Muscle layer of colon (tissue), 2 donors: ENCODE measurements at regions not wholly inside any gene's neighbourhood (a gene's known extent, or its start where the extent isn't known, plus 50 kb on each side); places are given as distances from the start of the nearest gene placed in this dataset.
"Not testable (repeated sequence)": the region's sequence is repeated elsewhere in the genome, so short reads cannot be mapped to it uniquely, and the experiment has no call there.

Source experiments
- H3K27ac ChIP-seq: one replicate; pipeline ENCODE4 v1.7.0; 2013; ENCODE audit warnings: low read depth, mild to moderate bottlenecking, low read length, moderate library complexity
- H3K27me3 ChIP-seq, 2 donors: one replicate each; pipeline ENCODE4 v1.7.0; 2013; ENCODE audit warnings: low read length in 2 of 2, mild to moderate bottlenecking in 2 of 2; ENCODE audit not compliant: insufficient read depth in 2 of 2, control insufficient read depth in 1 of 2
- H3K36me3 ChIP-seq: one replicate; pipeline ENCODE4 v1.7.0; 2013; ENCODE audit warnings: mild to moderate bottlenecking, low read length; ENCODE audit not compliant: insufficient read depth
- H3K4me1 ChIP-seq: one replicate; pipeline ENCODE4 v1.7.0; 2013; ENCODE audit warnings: mild to moderate bottlenecking, low read length; ENCODE audit not compliant: insufficient read depth
- H3K4me3 ChIP-seq, 2 donors: one replicate each; pipeline ENCODE4 v1.7.0; 2013; ENCODE audit warnings: low read length in 2 of 2, low read depth in 1 of 2, mild to moderate bottlenecking in 1 of 2, moderate library complexity in 1 of 2
- H3K9ac ChIP-seq: one replicate; pipeline ENCODE4 v1.7.0; 2013; ENCODE audit warnings: low read length
- H3K9me3 ChIP-seq: one replicate; pipeline ENCODE4 v1.7.0; 2013; ENCODE audit warnings: mild to moderate bottlenecking, low read length
- donor health status: abdominal sarcoma.
- donor health status: Adenocarcinoma of cecum.

GRCh38 chr18:71301596-71301995 is 1012.8 kb downstream of the SOCS6 start:
- H3K9ac ChIP-seq, result no peak overlapping the region
- no peaks in the 10 kb centered on the region for H3K9me3 ChIP-seq
- H3K4me1 ChIP-seq, result no peaks in the 10 kb centered on the region
- H3K4me3 ChIP-seq, result no peak overlapping the region
- H3K27me3 ChIP-seq, result no peaks in the 10 kb centered on the region
- no peaks in the 10 kb centered on the region for H3K36me3 ChIP-seq
- no peak overlapping the region for H3K27ac ChIP-seq

- not testable (repeated sequence) for H3K36me3 ChIP-seq, H3K27me3 ChIP-seq, H3K9me3 ChIP-seq, H3K4me1 ChIP-seq, H3K9ac ChIP-seq, H3K27ac ChIP-seq, H3K4me3 ChIP-seq
Observed at GRCh38 chr18:71294201-71294600, 1005.4 kb downstream of the SOCS6 start.

DNA sequence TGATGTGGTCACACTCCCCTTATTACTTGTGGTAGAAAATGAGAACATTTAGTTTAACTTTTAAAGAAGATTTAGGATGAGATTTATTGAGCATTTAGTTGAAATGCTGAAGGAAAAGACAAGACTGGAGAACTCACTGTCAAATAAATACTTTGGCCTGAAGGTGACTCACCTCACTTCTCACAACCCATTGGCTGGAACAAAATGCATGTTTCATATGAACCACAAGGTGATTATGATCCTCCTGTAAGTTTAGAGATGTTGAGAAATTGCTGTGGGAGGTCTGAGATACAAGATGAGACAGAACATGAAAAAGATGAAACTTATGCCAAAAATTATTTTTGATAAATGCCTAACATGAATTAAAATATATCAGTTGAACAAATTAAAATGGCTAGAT is 1004.5 kb downstream of the SOCS6 start:
- no peak overlapping the region for H3K9ac ChIP-seq
- H3K27ac ChIP-seq, result no peak overlapping the region
- H3K36me3 ChIP-seq, result no peaks in the 10 kb centered on the region
- H3K27me3 ChIP-seq, result no peaks in the 10 kb centered on the region
- H3K9me3 ChIP-seq, result no peaks in the 10 kb centered on the region
- H3K4me1 ChIP-seq, result no peaks in the 10 kb centered on the region
- H3K4me3 ChIP-seq, result no peak overlapping the region

DNA sequence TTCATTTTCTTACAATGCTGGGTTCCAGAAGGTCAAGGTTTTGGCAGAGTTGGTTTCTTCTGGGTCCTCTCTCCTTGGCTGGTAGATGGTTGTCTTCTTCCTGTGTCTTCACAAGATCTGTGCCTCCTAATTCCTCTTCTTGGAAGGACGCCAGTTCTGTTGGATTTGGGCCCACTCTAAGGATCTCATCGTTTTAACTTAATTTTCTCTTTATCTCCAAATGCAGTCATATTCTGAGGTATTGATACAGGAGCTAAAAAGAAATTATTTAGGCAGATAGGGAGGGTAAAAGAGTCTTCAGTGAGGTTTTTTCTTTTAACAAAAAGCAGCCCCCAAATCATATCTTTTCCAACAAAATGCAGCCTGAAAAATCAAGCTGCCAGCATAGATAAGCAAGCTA is 998.4 kb downstream of the SOCS6 start:
- no peak overlapping the region for H3K9ac ChIP-seq
- no peak overlapping the region for H3K4me3 ChIP-seq
- no peaks in the 10 kb centered on the region for H3K9me3 ChIP-seq
- no peaks in the 10 kb centered on the region for H3K36me3 ChIP-seq
- no peaks in the 10 kb centered on the region for H3K4me1 ChIP-seq
- no peak overlapping the region for H3K27ac ChIP-seq
- H3K27me3 ChIP-seq, result no peaks in the 10 kb centered on the region

GRCh38 chr18:71252351-71252865 is 963.6 kb downstream of the SOCS6 start:
- Histone ChIP-seq H3K36me3 (no peaks in the 10 kb centered on the region), H3K9ac (no peak overlapping the region), H3K4me3 (no peak overlapping the region), H3K9me3 (no peaks in the 10 kb centered on the region), H3K27me3 (no peaks in the 10 kb centered on the region), H3K4me1 (no peaks in the 10 kb centered on the region), H3K27ac (no peak overlapping the region)

DNA sequence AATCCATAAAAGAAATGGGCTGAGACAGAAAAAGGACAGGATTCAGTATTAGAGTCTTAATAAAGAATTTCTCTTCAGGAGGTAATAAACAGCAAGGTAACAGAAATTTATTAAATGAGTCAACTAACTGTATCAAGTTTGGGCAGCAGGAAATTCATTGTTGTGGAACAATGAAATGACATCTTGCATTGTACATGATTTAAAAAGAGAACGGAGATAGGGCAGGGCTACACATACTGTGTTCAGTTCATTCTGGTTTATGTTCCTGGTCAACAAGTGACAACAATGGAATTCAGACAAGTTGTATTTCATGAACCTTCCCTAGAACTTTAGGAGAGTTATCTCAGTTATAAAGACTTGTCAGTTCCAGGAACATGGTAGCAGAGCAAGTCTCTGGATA is 961.3 kb downstream of the SOCS6 start:
- Histone ChIP-seq H3K27ac (no peak overlapping the region), H3K27me3 (no peaks in the 10 kb centered on the region), H3K4me3 (no peak overlapping the region), H3K9ac (no peak overlapping the region), H3K4me1 (no peaks in the 10 kb centered on the region), H3K9me3 (no peaks in the 10 kb centered on the region), H3K36me3 (no peaks in the 10 kb centered on the region)

- Histone ChIP-seq H3K4me3 (no peak overlapping the region), H3K27ac (no peak overlapping the region), H3K9me3 (no peaks in the 10 kb centered on the region), H3K36me3 (no peaks in the 10 kb centered on the region), H3K4me1 (no peaks in the 10 kb centered on the region), H3K27me3 (no peaks in the 10 kb centered on the region), H3K9ac (no peak overlapping the region)
Observed at GRCh38 chr18:71249791-71250190, 960.9 kb downstream of the SOCS6 start.

- H3K4me1 ChIP-seq, result no peaks in the 10 kb centered on the region
- no peak overlapping the region for H3K27ac ChIP-seq
- no peaks in the 10 kb centered on the region for H3K27me3 ChIP-seq
- no peak overlapping the region for H3K9ac ChIP-seq
- H3K4me3 ChIP-seq, result no peak overlapping the region
- no peaks in the 10 kb centered on the region for H3K36me3 ChIP-seq
- H3K9me3 ChIP-seq, result no peaks in the 10 kb centered on the region
Observed at GRCh38 chr18:71242981-71243380, 954.1 kb downstream of the SOCS6 start.

GRCh38 chr18:71238974-71239624 is 950.3 kb downstream of the SOCS6 start:
- no peaks in the 10 kb centered on the region for H3K36me3 ChIP-seq
- H3K9me3 ChIP-seq, result no peaks in the 10 kb centered on the region
- H3K9ac ChIP-seq, result no peak overlapping the region
- no peaks in the 10 kb centered on the region for H3K27me3 ChIP-seq
- no peak overlapping the region for H3K4me3 ChIP-seq
- no peaks in the 10 kb centered on the region for H3K4me1 ChIP-seq
- no peak overlapping the region for H3K27ac ChIP-seq

DNA sequence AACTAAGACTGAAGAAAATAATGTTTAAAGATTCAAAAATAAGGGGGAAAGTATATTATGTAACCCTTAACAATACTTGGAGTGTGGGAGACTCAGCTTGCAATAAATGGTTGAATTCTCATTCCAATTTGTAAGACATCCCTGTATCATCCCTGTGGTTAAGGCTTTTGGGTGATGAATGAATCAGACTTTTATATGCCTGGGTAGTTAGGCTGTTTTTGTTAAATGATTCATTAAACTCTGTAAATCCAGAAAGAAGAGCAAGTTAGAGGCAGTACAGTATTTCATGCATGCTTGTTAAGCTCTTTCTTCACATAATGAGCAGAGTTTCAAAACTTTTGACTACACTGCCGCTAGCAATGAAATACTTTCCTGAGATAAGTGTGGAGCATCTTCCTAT is 948.8 kb downstream of the SOCS6 start:
- no peaks in the 10 kb centered on the region for H3K36me3 ChIP-seq
- no peaks in the 10 kb centered on the region for H3K27me3 ChIP-seq
- H3K9me3 ChIP-seq, result no peaks in the 10 kb centered on the region
- no peak overlapping the region for H3K9ac ChIP-seq
- no peak overlapping the region for H3K27ac ChIP-seq
- H3K4me1 ChIP-seq, result no peaks in the 10 kb centered on the region
- H3K4me3 ChIP-seq, result no peak overlapping the region

DNA sequence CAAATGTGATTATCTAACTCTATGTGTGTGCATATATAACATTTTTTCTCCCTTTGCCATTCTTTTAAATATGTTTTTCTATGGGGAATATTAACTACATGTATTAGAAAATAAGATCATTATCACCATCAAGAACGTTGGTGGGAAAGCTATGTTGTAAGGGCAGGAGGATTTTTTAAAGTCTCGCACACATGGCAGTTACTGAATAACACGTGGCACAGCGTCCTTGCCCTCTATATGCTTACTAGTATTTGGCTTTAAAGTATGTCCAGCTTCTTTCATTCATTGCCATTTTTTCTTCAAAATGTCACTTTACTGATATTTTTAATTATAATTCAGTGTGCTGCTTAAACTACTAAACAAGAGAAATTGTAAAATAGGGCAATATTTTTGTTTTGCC is 944.3 kb downstream of the SOCS6 start:
- Histone ChIP-seq H3K27ac (no peak overlapping the region), H3K36me3 (no peaks in the 10 kb centered on the region), H3K9me3 (no peaks in the 10 kb centered on the region), H3K4me1 (no peaks in the 10 kb centered on the region), H3K9ac (no peak overlapping the region), H3K4me3 (no peak overlapping the region), H3K27me3 (no peaks in the 10 kb centered on the region)

DNA sequence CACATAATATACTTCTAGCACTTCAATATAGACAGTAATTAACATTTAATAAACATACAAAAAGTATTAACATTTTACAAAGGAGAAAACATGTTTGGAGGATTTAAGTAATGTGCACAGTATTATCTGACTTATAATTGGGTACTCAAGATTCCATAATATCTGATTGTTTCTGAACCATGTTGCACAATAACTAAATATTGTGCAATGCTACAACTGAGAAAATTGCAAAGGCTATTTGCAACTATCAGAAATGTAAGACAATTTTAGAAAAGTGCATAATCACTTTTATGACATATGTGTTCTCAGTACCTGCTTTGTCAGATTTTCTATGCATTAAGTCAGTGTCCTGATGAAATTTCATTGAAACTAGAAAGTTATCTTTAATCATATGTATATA is 934.6 kb downstream of the SOCS6 start:
- Histone ChIP-seq H3K27ac (no peak overlapping the region), H3K36me3 (no peaks in the 10 kb centered on the region), H3K4me1 (no peaks in the 10 kb centered on the region), H3K9ac (no peak overlapping the region), H3K27me3 (no peaks in the 10 kb centered on the region), H3K9me3 (no peaks in the 10 kb centered on the region), H3K4me3 (no peak overlapping the region)
